ENCODE measurements at regions not wholly inside any gene's neighbourhood (a gene's known extent, or its start where the extent isn't known, plus 50 kb on each side); places are given as distances from the start of the nearest gene placed in this dataset.
"Not testable (repeated sequence)": the region's sequence is repeated elsewhere in the genome, so short reads cannot be mapped to it uniquely, and the experiment has no call there.

DNA sequence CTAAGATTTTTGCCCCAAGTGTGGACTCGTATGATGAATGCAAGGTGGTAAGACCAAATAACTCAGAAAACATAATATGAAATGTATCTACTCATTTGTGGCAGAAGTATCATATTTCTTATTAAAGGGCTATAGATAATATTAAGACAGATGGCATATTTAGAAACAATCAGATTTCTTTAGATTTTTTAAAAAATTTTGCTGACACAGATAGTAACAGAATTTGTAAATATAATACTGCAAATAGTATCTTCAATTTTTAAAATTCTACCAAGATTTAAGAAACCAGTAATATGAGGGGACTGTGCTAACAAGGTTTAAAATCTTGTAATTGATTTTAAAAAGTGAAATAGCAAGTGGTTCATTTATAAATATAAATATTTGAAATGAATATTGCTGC, 1064.1 kb downstream of the DIPK2A start:
- no peaks in the 10 kb centered on the region for H3K9me3 Mint-ChIP-seq
- CTCF ChIA-PET = no interaction called here
- intact Hi-C loops (cut with micrococcal nuclease) = no loop called here
- H3K27me3 Mint-ChIP-seq = no peaks in the 10 kb centered on the region
- H3K4me1 Mint-ChIP-seq = no peaks in the 10 kb centered on the region
- no peaks in the 10 kb centered on the region for H3K36me3 Mint-ChIP-seq (ENCODE audit: low read depth)
- no peak overlapping the region for H3K4me3 Mint-ChIP-seq
- TF ChIP-seq, protein P1, sequence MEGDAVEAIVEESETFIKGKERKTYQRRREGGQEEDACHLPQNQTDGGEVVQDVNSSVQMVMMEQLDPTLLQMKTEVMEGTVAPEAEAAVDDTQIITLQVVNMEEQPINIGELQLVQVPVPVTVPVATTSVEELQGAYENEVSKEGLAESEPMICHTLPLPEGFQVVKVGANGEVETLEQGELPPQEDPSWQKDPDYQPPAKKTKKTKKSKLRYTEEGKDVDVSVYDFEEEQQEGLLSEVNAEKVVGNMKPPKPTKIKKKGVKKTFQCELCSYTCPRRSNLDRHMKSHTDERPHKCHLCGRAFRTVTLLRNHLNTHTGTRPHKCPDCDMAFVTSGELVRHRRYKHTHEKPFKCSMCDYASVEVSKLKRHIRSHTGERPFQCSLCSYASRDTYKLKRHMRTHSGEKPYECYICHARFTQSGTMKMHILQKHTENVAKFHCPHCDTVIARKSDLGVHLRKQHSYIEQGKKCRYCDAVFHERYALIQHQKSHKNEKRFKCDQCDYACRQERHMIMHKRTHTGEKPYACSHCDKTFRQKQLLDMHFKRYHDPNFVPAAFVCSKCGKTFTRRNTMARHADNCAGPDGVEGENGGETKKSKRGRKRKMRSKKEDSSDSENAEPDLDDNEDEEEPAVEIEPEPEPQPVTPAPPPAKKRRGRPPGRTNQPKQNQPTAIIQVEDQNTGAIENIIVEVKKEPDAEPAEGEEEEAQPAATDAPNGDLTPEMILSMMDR (IDR thresholded peaks at IDR 0.05) = no peak
- ATAC-seq (ENCODE audit: low read depth) (no peak), DNase-seq (no peak)
- no peak overlapping the region for H3K27ac Mint-ChIP-seq
- POLR2A ChIA-PET = no interaction called here

DNA sequence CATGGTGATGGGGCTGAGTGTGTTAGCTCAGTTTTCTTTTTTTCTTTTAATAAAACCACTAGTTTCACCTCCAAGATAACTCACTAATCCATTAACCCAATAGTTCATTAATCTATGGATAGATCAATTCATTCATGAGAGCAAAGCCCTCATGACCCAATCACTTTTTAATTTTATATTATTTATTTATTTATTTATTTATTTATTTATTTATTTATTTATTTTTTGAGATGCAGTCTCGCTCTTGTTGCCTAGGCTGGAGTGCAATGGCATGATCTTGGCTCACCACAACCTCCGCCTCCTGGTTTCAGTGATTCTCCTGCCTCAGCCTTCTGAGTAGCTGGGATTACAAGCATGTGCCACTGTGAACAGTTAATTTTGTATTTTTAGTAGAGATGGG, 1082.4 kb downstream of the DIPK2A start:
- ATAC-seq (ENCODE audit: low read depth); CTCF ChIA-PET; POLR2A ChIA-PET; DNase-seq; H3K27ac Mint-ChIP-seq; H3K4me3 Mint-ChIP-seq; intact Hi-C loops (cut with micrococcal nuclease); H3K36me3 Mint-ChIP-seq (ENCODE audit: low read depth); H3K4me1 Mint-ChIP-seq; H3K27me3 Mint-ChIP-seq; H3K9me3 Mint-ChIP-seq: not testable (repeated sequence)

DNA sequence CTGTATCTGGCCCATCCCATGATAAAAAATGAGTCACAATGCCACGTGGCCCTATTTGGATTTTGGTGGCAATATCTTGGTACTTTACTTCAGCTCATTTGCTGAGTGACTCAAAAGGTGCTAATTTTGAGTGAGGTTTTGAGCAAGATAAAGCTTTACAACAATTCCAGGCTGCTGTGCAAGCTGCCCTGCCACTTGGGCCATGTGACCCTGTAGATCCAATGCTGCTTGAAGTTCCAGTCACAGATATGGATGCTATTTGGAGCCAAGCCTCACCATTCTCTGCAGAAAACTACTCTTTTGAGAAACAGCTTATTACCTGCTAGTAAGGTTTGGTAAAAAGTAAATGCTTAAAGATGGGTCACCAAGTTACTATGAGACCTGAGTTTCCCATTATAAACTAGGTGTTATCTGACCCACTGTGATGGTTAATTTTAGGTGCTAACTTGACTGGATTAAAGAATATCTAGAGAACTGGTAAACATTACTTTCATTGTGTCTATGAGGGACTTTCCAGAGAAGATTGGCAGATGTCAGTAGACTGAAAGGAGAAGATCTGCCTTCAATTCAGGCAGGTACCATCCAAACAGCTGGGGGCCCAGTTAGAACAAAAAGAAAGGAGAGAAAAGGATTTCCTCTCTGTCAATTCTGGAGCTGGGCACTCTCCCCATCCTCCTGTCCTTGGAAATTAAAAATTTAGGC, 1083.9 kb downstream of the DIPK2A start:
- ATAC-seq (ENCODE audit: low read depth) (no peak), DNase-seq (no peak)
- ChIA-PET POLR2A (no interaction called here), CTCF (no interaction called here)
- TF ChIP-seq, protein P1 (IDR thresholded peaks at IDR 0.05) = no peak
- H3K9me3 Mint-ChIP-seq = no peaks in the 10 kb centered on the region
- H3K27ac Mint-ChIP-seq = no peak overlapping the region
- H3K27me3 Mint-ChIP-seq = no peaks in the 10 kb centered on the region
- intact Hi-C loops (cut with micrococcal nuclease) = no loop called here
- H3K4me3 Mint-ChIP-seq = no peak overlapping the region
- H3K36me3 Mint-ChIP-seq (ENCODE audit: low read depth) = no peaks in the 10 kb centered on the region
- no peaks in the 10 kb centered on the region for H3K4me1 Mint-ChIP-seq

DNA sequence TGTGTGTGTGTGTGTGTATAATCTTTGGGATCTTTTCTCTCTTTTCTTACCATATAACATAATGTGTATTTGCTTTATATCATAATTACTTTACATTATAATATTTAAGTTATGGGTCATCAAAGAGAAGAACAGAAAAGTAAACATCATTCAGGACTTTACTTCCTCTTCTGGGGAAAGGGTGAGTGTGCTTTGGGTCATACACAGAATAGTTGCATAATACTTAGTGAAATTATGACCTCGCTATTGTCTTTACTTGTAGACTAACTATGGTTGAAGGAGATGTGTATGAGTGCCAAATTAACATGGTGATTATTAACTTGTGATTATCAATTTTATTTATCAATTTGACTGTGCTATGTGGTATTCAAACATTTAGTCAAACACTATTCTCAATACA, 1086.9 kb downstream of the DIPK2A start:
- Mint-ChIP-seq H3K9me3 (peaks cover 7% of the 10 kb centered on the region), H3K36me3 (ENCODE audit: low read depth) (no peaks in the 10 kb centered on the region), H3K27ac (no peak overlapping the region), H3K27me3 (no peaks in the 10 kb centered on the region), H3K4me3 (no peak overlapping the region), H3K4me1 (no peaks in the 10 kb centered on the region)
- ChIA-PET CTCF (no interaction called here), POLR2A (no interaction called here)
- ATAC-seq (ENCODE audit: low read depth) = no peak
- DNase-seq = no peak
- intact Hi-C loops (cut with micrococcal nuclease) = no loop called here
- TF ChIP-seq, protein P1 (IDR thresholded peaks at IDR 0.05) = no peak

DNA sequence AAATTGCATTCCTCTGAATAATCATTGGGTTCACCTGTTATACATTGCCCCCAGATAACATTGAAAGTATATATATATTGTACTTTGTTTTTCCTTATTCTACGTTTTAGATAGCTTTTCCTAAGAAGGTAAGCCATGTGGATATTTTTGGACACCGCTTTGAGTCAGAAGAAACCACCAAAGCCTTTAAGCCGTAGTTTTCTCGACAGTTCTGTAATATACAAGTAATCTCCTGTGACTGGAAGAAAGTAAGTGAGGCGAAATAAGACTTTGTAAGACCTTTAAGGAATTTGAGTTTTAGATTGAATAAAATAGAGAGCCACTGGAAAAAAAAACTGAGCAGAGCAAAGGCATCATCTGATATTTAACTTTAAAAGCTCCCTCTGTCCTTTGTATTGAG, 1092.0 kb downstream of the DIPK2A start:
- no peak overlapping the region for H3K27ac Mint-ChIP-seq
- DNase-seq = no peak
- intact Hi-C loops (cut with micrococcal nuclease) = no loop called here
- no peaks in the 10 kb centered on the region for H3K36me3 Mint-ChIP-seq (ENCODE audit: low read depth)
- TF ChIP-seq, protein P1 (IDR thresholded peaks at IDR 0.05) = no peak
- no peak overlapping the region for H3K4me3 Mint-ChIP-seq
- H3K4me1 Mint-ChIP-seq = no peaks in the 10 kb centered on the region
- peaks cover 9% of the 10 kb centered on the region for H3K9me3 Mint-ChIP-seq
- no peaks in the 10 kb centered on the region for H3K27me3 Mint-ChIP-seq
- CTCF ChIA-PET = no interaction called here
- POLR2A ChIA-PET = no interaction called here
- no peak for ATAC-seq (ENCODE audit: low read depth)

DNA sequence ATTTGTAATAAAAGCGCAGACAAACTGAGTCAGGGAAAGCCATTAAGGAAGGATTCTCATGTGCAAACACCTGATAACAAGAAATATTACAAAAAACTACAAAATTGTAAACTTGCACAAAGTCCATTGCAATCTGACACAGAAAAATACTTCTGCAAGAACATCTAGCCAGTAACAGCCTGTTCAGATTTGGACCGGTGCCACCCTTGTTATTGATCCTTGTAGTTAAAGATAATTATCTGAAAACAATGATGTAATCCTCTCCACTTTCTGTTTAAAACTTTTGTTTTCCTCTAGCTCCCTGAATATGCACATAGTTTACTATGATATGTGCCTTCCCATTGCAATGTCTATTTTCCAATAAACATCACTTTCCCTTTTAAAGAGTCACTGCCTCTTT, 1090.2 kb downstream of the PLOD2 start:
- Mint-ChIP-seq H3K36me3 (ENCODE audit: low read depth) (no peaks in the 10 kb centered on the region), H3K27me3 (no peaks in the 10 kb centered on the region), H3K27ac (no peak overlapping the region), H3K4me1 (no peaks in the 10 kb centered on the region), H3K9me3 (peaks cover 2% of the 10 kb centered on the region), H3K4me3 (no peak overlapping the region)
- DNase-seq (no peak), ATAC-seq (ENCODE audit: low read depth) (no peak)
- CTCF ChIA-PET = no interaction called here
- intact Hi-C loops (cut with micrococcal nuclease) = no loop called here
- TF ChIP-seq, protein P1 (IDR thresholded peaks at IDR 0.05) = no peak
- POLR2A ChIA-PET = no interaction called here

Measured in activated B cell treated with CpG ODN at 0.5 μM for 24 hours (primary cell).